ENCODE measurements at regions not wholly inside any gene's neighbourhood (a gene's known extent, or its start where the extent isn't known, plus 50 kb on each side); places are given as distances from the start of the nearest gene placed in this dataset.

- intact Hi-C loops (cut with micrococcal nuclease) = no loop called here
Measured at GRCh38 chr12:88310069-88310468, 168.0 kb downstream of the TMTC3 start.

GRCh38 chr12:88310666-88311065 lies 168.6 kb downstream of the TMTC3 start:
- intact Hi-C loops (cut with micrococcal nuclease) = no loop called here

GRCh38 chr12:88313554-88313953 lies 171.4 kb downstream of the TMTC3 start:
- intact Hi-C loops (cut with micrococcal nuclease) = no loop called here

DNA sequence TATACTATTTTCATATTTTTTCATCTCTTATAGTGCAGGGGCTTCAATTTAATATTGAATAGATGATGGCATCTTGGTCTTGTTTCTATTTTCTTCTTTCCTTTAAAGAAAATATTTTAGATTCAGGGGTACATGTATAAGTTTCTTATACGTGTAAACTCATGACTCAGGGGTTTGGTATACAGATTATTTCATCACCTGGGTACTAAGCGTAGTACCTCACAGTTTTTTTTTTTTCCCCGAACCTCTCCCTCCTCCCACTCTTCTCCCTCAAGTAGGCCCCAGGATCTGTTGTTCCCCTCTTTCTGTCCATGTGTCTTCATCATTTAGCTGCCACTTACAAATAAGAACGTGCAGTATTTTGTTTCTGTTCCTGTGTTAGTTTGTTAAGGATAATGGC lies 172.6 kb downstream of the TMTC3 start:
- intact Hi-C loops (cut with micrococcal nuclease) = no loop called here

GRCh38 chr12:88318726-88319125 lies 176.6 kb downstream of the TMTC3 start:
- intact Hi-C loops (cut with micrococcal nuclease) = no loop called here

DNA sequence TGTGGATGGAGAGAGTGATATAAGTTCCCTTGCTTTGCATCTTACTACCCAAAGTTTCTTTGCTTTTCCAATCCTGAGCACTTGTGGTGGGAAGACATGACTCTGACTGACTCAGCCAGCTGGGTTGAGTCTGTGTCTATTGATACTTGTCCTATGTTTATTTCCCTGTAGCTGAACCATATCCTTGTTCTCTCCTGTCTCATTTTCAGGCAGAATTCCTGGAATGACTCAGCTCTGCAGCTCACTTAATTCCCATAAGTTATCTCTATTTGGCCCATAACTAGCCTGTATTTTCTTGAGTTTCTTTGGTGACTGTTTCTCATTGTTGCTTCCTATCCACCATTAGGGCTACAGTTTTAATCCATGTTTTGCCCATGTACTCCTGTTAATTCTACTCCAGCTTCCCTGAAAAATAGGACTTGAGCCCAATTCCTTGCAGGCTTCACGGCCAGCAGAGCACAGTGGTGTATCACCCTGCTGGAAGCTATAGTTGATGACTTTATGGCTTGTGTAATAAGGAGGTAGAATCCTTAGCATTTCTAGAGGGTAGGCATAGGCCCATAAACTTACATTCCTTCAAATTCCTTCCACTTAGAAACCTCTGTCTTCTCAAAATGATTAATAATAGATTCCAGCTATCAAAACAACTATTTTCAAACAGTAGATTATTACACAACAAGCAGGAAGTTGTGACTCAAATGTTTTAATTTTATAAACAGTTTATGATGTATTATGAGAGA lies 183.1 kb downstream of the TMTC3 start:
- intact Hi-C loops (cut with micrococcal nuclease) = no loop called here

DNA sequence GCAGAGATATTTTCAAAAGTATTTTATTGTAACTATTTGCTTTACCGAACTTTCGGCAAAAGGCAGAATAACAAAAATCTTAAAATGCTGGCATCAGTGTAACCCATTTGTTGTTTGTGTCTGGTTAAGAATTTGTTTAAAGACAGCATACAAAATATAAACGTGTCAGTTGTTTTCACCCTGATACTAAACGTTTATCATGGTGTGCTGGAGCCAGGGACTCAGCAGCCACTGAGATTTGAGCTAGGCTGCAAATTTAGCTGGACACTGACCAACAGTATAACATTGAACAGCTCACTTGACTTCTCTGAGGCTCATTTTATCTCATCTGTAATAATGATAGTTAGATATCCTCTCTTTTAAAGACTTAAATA lies 183.7 kb downstream of the TMTC3 start:
- intact Hi-C loops (cut with micrococcal nuclease) = no loop called here

DNA sequence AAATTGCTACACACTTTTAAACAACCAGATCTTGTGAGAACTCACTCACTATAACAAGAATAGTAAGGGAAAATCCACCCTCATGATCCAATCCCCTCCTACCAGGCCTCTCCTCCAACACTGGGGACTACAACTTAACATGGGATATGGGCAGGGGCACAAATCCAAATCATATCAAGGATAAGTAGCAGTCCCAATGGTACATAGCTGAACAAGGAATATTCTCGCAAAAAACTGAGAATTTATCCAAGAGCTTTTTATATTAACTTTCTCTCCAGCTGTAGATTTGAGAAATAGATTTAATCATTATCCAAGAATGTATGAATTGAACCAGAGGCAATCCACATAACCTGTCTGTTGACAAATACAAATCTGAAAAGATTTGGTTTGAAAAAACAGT lies 185.2 kb downstream of the TMTC3 start:
- intact Hi-C loops (cut with micrococcal nuclease) = no loop called here

- intact Hi-C loops (cut with micrococcal nuclease) = no loop called here
Measured at GRCh38 chr12:88328090-88328489, 186.0 kb downstream of the TMTC3 start.

DNA sequence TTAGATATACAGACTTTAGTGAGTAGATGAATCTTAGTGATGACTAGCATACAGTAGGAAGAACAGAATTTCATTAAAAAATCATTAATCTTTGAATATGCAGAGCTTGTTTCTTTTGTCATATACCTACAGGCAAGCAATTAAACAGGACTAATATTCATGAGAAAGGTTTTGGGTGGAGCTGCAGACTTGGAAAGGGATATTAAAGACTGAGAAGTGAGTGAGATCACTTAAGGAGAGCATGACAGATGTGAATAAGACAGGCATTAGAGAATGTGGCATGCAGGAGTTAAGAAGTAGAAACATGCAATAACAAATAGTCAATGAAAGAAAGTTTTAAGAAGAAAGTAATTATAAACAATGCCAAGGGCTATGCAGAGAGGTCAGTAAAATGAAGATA lies 187.7 kb downstream of the TMTC3 start:
- intact Hi-C loops (cut with micrococcal nuclease) = no loop called here

DNA sequence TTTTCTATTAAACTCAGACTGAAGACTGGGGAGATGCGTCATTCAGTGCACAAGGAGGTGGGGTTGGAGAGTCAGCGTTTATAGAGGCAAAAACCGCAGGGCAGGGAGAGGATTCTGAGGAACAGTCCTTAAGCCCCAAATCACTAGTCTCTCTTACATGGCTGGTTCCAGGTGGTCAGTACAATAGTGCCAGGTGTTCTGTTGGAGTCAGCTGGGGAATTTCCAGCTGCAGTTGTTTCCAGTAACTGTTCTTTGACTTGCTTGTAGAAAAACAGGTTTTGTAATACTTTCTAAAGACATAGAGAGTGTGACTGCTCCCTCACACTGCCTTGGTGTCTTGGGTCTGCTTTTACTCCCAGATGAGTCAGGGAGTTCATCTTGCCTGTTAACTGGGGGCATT lies 192.2 kb downstream of the TMTC3 start:
- intact Hi-C loops (cut with micrococcal nuclease) = no loop called here

GRCh38 chr12:88336076-88336739 lies 194.1 kb downstream of the TMTC3 start:
- intact Hi-C loops (cut with micrococcal nuclease) = no loop called here

DNA sequence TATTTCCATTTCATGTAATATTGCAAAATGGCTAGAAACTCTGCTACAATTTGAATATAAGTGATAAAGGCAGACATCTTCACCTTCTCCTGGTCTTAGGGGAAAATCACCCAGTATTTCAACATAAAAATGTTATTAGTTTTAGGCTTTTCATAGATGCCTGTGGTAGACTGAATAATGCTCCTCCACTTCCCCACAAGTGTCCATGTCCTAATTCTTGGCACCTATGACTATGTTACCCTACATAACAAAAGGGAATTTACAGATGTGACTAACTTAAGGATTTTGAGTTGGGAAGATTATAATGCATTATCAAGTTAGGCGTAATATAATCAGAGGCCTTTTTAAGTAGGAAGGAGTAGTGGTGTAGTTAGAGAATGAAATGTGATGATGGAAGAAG lies 196.4 kb downstream of the TMTC3 start:
- intact Hi-C loops (cut with micrococcal nuclease) = no loop called here

GRCh38 chr12:88339254-88339949 lies 197.3 kb downstream of the TMTC3 start:
- intact Hi-C loops (cut with micrococcal nuclease) = no loop called here

DNA sequence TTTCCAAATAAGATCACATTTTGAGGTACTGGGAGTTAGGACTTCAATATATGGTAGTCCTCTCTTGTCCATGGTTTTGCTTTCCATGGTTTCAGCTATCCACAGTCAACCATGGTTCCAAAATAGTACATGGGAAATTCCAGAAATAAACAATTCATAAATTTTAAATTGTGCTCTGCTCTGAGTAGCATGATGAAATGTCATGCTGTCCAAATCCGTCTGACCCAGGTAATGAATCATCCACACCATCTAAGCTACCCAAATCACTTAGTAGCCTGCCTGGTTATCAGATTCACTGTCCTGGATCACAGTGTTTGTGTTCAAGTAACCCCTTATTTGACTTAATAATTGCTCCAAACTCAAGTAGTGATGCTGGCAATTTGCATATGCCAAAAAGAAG lies 197.9 kb downstream of the TMTC3 start:
- intact Hi-C loops (cut with micrococcal nuclease) = no loop called here

DNA sequence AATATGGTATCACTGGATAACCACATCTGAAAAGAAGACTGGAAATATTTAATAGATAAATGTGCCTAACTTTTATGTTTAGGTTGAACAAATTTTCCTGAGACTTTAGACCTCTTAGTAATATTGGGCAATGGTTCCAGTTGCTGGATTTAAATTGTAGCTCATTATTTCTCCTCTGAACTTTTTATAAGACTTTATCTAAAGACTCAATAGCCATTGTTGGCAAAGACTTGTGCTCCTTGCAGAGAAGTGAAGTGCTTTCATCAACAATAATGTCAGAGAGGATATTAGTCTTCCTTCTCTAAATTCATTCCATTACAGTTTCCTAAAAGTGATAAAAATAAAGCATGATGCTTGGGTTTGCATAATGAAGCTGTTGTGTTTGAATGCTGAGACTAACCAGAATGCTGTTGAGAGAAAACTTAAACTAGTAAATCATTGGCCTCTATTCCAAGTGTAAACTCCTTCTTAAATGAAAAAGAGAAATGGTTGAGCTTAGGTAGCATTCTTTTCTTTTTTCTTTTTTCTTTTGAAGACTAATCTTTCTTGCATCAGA lies 200.2 kb downstream of the TMTC3 start:
- intact Hi-C loops (cut with micrococcal nuclease) = no loop called here

- intact Hi-C loops (cut with micrococcal nuclease) = no loop called here
Measured at GRCh38 chr12:88351146-88351545, 209.0 kb downstream of the TMTC3 start.

DNA sequence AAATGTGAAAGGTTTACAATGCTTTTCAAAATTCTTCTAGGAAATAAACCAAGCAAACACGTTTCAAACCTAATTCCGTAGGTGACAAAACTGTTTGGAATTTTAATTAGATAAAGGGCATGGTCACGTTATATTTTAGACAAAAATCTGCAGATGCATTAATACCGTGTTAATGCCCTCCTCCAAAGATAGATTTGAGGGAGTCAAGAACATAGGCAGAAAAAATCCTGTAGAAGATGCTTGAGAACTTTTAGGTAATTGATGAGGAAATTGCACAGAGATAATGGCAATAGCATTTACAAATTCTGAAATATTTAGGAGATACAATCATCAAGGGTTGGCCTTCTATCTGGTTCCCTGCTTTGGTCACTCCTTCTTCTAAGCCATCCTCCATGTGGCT lies 212.6 kb downstream of the TMTC3 start:
- intact Hi-C loops (cut with micrococcal nuclease) = no loop called here

- intact Hi-C loops (cut with micrococcal nuclease) = no loop called here
Measured at GRCh38 chr12:88360343-88360742, 218.2 kb downstream of the TMTC3 start.

GRCh38 chr12:88361493-88361892 lies 218.8 kb downstream of the KITLG start:
- intact Hi-C loops (cut with micrococcal nuclease) = no loop called here

GRCh38 chr12:88362439-88362838 lies 217.8 kb downstream of the KITLG start:
- intact Hi-C loops (cut with micrococcal nuclease) = no loop called here

GRCh38 chr12:88365403-88365802 lies 214.9 kb downstream of the KITLG start:
- intact Hi-C loops (cut with micrococcal nuclease) = no loop called here
